ENCODE measurements at regions not wholly inside any gene's neighbourhood (a gene's known extent, or its start where the extent isn't known, plus 50 kb on each side); places are given as distances from the start of the nearest gene placed in this dataset.

- TF ChIP-seq, protein P1, sequence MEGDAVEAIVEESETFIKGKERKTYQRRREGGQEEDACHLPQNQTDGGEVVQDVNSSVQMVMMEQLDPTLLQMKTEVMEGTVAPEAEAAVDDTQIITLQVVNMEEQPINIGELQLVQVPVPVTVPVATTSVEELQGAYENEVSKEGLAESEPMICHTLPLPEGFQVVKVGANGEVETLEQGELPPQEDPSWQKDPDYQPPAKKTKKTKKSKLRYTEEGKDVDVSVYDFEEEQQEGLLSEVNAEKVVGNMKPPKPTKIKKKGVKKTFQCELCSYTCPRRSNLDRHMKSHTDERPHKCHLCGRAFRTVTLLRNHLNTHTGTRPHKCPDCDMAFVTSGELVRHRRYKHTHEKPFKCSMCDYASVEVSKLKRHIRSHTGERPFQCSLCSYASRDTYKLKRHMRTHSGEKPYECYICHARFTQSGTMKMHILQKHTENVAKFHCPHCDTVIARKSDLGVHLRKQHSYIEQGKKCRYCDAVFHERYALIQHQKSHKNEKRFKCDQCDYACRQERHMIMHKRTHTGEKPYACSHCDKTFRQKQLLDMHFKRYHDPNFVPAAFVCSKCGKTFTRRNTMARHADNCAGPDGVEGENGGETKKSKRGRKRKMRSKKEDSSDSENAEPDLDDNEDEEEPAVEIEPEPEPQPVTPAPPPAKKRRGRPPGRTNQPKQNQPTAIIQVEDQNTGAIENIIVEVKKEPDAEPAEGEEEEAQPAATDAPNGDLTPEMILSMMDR (IDR thresholded peaks at IDR 0.05): no peak
- no peak for TF ChIP-seq SIN3A (IDR thresholded peaks at IDR 0.05; ENCODE audit: borderline replicate concordance, insufficient read depth, low read depth, low read length)
- TF ChIP-seq POLR2AphosphoS5 (IDR thresholded peaks at IDR 0.05; ENCODE audit: low read depth, low read length): no peak
- TF ChIP-seq REST (IDR thresholded peaks at IDR 0.05; ENCODE audit: insufficient read depth in 1 of 2, low read depth in 2 of 2, low read length in 1 of 2): no peak
- TF ChIP-seq TCF7L2 (IDR thresholded peaks at IDR 0.05; ENCODE audit: low read depth, low read length): no peak
Measured at GRCh38 chr10:4242561-4243035, 457.6 kb upstream of the KLF6 start.

Measured in Panc1 (cell line).